Left forelimb (tissue), 1 donor: ENCODE measurements at regions not wholly inside any gene's neighbourhood (a gene's known extent, or its start where the extent isn't known, plus 50 kb on each side); places are given as distances from the start of the nearest gene placed in this dataset.

Experiments
- DNase-seq: peaks from one replicate; pipeline ENCODE4 v3.0.0-alpha.2; 2018; ENCODE audit warnings: low spot score

DNA sequence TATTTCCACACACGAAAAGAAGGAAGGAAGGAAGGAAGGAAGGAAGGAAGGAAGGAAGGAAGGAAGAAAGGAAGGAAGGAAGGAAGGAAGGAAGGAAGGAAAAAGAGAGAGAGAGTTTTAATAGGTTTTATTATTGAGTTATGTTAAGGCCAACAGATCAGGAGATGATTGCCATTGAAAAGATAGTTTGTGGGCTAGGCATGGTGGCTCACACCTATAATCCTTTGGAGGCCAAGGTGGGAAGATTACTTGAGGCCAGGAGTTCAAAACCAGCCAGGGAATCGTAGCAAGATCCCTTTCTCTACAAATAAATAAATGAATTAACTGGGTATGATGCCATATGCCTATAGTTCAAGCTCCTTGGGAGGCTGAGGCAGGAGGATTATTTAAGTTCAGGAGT, 877.2 kb downstream of the TLE4 start:
- DNase-seq = no peak

DNA sequence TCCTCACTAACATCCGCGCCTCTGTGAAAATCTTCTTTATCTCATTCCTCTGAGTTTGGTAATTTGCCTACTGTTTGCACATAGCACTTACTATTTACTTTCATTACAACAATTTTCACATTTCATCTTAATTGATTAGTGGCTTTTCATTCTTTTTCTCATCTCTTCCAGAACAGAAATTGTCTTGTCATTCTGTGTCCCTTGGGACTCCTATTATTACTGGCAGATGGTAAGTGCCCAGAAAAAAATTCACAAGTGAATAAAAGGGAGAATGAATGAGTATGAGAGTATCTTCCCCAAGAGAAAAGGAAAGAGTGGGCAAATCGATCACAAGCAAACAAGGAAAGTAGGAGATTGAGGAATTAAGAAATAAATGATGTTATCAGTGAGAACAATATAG, 876.1 kb downstream of the TLE4 start:
- no peak for DNase-seq

DNA sequence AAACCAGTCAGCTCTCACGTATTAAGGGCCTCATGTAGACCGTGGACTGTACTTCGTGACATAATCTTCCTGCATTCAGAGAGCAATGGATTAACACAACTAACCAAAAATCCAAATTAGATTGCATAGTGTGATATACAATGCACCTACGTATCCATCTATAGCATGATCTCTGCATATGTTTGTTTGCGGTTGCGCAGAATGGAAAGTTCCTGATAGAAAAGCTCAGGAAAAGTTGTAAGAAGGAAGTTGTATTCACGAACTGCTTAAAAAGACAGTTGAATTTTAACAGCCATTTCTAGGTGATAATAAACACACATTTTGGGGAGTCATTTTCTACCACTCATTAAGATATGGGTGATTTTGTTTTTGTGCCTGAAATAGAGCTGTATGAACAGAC, 869.0 kb downstream of the TLE4 start:
- DNase-seq = no peak

DNA sequence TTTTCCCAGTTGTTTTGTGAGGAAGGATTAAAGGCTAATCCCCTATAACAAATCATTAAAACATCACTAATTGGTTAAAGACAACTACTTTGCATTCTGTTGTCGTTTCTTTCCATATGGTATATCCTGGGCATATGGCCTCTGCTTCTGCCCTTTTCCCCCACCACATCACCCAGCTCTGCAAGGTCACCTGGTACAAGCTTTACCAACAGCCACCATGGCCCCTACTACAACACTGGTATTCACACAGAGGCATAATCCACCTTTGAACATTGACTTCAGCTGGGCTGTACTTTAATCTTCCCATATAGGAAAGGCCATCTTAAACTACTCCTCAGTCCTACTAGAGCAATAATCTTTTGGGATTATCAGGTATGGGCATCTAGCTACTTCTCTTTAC, 866.1 kb downstream of the TLE4 start:
- DNase-seq = no peak

DNA sequence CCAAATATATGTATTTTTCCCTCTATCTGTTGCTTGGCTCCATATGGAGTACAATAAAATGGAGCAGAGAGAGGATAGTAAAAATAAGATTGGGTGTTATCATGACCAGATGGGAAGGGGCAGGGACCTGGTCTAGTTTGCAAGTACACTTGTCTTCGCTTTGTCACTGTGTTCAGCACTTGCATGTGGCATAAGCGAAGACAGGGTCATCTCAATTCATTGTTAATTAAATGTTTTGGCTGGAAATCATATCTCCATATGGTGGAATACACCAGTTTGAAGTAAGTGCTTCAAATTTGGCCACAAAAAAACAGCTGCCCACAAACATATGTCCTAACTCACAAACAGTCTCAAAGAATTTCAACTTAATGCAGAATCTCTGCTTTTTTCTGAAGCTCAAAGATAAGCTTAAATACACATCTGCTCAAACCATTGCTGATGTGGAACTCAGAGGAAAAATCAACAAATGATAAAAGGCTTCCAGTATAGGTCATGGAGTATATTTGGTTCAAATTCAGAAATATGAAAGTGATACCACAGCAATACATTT, 865.4 kb downstream of the TLE4 start:
- no peak for DNase-seq

DNA sequence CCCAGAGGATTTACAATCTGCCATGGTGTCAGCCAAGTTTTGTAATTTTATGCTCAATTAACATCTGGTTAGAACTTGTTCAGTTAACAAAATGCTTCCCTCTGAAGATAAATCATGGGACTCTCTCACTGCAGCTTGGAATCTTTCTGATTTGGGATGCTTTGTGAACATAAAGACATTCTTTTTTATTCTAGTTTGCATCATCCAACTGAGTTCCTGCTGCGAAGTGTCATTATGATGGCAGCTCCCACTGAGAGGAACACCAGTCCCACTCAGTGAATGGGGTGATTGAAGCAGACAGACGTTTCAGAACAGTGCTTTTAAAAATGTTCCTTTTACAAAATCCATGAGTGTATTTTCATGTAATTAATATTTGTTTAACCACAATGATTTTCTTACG, 863.8 kb downstream of the TLE4 start:
- no peak for DNase-seq

DNA sequence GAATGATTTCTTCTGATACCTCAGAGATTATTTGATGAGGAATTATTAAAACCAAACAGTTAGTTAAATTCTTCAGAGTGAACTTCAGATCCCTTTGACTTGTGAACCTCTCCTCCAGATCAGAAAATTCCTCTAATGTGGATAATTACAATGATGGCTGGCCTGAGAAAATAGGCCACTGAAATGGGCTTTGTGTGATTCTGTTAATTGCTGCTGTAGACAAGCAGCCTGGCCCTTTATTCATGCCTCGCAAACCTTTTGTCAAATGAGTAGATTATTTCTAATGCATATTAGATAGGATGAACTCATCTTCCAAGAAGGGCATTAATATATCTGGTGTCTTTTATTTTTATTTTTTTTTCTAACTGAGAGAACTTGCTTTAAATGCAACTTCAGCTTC, 855.2 kb downstream of the TLE4 start:
- DNase-seq = no peak

DNA sequence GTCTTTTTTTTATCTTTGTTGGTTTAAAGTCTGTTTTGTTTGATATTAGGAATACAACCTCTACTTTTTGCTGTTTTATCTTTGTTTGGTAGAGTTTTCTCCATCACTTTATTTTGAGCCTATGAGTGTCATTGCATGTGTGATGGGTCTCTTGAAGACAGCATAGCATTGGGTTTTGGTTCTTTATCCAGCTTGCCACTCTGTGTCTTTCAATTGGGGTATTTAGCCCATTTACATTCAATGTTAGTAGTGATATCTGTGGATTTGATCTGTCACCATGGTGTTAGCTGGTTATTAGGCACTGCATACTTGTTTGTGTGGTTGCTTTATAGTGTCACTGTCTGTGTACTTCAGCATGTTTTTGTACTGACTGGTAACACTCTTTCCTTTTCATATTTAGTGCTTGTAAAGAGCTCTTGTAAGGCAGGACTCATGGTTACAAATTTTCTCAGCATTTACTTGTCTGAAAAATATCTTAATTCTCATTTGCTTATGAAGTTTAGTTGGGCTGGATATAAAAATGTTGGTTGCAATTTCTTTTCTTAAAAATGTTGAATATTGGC, 845.5 kb downstream of the TLE4 start:
- no peak for DNase-seq

DNA sequence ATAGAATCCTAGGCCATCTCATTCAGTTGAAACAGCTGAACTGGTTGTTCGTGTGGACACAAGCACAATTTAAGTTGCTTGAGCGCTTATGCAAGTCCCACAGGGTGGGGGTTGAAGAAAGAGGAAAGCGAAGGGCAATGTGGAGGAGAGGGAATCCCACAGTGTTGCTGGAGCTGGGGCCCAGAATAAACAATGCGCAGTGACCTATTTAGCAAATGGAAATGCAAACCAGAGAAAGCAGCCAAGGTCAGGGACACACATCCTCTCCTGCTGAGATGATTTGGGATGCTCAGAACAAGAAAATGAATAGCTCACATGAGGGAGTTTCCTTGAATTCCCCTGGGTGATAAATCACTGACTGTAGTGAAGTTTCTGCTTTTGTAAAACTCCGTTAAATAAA, 838.3 kb downstream of the TLE4 start:
- peak; percentile 63 for DNase-seq

DNA sequence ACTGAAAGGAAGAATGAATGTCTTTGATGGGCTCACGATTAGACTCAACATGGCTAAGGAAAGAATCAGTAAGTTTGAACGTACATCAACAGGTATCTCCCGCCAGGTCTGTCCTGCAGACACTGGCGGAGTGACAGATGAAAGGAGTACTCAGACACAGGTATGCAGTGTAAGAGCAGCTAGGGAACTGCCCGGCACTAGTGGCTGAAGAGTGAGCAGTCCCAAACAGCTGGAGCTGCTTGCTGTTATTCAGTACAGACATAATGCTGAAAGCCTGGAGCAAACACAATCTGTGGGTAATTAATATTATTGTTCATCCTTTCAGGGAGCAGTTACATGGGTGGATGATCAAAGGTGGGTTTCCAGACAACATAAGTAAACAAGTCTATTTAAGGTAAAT, 835.5 kb downstream of the TLE4 start:
- no peak for DNase-seq

DNA sequence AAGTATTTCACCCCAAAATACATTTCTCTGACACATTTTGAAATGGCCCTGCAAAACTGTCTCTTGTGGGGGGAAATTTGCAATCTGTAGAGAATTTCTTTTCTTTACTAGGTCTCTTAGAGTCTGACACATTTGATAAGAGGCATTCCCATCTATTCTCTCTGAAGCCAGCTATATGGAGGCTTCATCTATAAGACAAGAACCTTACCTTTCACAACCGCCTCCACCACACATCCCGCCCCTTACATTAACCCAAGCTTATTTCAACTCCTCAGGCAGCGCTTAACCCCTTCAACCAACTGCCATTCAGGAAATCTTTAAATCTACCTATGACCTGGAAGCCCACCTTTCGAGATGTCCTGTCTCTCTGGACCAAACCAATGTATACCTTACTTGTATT, 829.5 kb downstream of the TLE4 start:
- no peak for DNase-seq

DNA sequence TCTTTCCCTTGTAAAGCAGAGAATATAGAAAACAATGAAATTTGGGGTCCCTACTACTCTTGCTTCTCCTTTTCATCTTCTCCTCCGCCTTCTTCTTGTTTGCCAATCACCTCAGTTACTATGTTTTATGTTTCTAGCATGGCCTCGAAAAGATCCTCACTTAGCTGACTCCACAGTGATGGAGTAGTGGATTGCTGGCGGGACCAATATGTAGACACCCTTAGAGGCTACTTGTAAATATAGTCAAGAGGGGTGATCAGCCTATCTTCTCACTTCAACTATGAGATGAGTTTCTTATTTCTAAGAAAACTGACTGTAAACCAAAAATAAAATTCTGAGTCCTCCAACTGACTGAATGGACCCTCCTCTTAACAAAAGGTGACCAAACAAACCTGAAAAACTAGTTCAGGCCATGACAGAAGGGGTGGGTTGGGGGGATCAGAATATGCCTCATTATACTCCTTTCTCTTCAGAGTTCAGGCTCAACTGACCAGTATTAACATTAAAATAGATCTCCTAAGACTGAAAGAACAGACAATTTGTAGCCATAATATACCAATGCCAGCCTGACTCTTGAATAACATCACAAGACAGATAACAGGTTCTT, 829.0 kb downstream of the TLE4 start:
- DNase-seq = no peak

DNA sequence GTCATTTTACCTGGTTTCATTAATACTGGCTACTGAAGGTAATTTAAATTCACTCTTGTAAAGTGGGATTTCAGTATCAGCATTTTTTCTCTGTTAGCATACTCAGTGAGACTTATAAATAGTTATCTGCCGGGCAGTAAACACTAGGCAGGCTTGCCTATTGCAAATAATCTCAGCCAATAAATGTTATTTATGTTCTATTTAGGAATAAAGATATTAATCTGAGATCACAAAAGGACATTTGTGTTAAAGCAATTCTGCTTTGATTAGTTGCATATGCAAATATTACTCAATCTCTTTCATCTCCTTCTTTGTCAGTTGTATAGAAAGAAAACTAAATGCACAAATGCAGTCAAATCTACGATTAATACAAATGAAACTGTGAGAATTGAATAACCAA, 827.8 kb downstream of the TLE4 start:
- no peak for DNase-seq

DNA sequence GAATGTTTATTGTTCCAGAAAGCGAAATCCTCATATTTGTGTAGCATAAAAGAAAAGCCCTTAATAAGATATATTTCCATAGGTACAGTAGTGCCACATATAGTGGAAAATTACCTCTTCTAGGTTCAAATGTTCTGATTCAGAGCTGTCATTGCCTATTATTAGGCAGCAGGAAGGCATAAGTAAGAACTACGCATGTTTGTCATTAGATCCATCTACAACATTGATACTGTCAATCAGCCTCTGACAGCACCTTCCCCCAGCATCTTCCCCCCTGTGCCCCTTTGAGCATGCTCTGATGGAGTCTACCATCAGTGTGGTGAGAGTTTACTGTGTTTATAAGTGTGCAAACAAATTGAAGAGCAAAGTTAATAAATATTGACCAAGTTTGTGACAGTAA, 816.1 kb downstream of the TLE4 start:
- DNase-seq = no peak

DNA sequence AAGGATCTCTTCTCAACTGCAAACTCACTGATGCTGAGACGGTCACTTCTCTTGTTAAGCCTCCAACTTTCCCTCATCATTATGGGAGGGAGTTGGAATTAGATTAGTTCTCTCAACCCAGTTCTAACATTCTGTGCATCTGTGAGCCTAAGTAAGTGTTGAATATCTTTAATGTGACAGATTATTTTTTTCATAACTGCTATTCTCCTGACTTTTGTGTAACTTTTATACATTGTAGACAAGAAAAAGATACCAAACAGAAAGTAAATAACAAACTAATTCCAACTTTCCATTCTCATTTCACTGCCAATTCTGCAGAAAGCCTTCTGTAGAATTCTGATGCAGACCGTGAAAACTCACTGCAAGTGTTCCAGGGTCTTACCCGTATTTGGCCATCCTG, 813.5 kb downstream of the TLE4 start:
- no peak for DNase-seq

DNA sequence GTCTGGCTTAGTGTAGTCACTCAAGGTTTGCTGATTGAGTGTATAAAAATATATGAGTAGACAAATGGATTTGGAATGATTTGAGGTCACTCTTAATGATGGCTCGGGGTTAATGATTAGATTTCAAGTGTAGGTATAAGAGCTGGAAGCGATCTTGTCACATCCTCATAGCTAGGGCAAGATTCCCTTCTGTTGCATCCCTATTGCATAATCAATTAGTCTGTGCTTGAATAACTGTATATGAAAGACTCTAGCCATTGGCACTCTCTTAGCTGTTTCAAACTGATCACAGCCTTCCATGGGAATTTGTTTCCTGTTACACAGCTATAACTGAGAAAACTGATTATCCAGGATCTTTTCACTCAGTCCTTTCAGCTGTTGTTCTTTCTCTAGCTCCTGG, 811.6 kb downstream of the TLE4 start:
- no peak for DNase-seq

DNA sequence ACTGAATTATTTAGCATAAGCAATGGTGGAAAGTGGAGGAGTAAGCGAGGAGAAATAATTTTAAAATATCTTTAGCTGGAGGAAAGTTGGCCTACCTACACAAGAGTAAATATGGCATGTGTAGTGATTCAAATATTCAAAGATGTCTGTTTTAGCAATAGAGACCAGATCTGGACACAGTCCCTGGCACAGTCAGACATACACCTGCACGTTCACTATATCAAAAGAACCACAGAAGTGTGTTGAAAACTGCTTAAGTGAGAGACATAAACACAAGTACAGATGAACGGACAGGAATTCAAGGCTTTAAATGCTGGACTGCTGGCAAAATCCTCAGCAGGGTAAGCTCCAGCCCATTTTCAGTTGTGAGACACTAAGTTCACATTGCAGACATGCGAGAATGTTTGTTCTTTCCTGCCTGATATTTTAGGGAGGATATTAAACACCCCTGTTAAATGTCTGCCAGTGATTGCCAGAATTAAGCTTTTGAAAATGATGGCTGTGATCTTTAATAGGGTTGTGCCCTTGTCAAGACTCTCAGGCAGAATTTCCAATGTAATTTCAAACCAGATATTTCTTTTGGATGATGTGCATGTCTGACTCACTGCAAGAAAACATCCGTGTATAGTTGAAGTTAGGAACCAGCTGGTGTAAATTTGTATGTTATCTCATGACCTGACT, 810.6 kb downstream of the TLE4 start:
- no peak for DNase-seq

DNA sequence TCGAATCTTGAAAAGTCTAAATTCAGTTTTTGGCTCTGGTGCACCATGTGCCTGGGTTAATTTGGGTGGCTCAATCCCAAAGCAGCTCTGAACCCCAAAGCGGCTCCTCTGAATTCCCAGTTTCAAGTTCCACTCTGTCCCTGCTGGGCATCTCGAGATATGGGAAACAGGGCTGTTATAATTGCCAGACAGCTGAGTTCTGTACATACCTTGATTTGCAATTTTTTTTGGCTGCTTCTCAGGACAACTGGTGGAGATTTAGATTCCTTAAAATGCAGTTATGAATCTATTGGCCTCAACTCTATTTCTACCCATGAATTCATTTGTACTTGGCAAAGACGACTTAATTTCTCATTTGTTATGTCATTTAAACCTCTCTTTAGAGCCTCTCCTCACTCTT, 808.5 kb downstream of the TLE4 start:
- DNase-seq = no peak

DNA sequence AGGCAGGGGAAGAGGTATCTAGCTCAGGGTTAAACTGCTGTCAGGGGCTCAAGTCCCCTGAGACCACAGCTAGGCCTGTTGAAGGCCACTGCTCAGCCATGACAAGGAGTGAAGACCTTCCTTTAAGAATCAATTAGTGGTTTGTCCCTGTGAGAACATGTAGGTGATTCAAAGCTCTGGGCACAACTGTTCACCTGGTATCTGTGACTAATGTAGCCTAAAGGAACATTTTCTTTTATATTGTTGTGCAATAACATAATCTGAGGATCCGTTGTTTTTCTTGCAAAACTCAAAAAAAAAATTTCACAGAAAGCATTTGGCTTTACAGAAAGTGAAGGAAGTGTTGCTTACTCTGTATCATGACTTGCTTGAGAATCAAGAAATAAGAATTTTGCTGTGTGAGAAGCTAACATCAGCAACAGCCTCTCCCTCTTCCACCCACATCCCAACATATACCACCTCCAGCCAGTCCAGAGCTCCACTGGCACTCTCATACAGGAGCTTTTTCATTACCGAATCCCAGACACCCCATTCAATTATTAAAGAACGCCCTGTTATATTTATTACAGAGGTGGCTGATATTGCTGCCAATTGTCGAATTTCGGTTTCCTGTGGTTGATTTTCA, 807.0 kb downstream of the TLE4 start:
- DNase-seq = no peak

DNA sequence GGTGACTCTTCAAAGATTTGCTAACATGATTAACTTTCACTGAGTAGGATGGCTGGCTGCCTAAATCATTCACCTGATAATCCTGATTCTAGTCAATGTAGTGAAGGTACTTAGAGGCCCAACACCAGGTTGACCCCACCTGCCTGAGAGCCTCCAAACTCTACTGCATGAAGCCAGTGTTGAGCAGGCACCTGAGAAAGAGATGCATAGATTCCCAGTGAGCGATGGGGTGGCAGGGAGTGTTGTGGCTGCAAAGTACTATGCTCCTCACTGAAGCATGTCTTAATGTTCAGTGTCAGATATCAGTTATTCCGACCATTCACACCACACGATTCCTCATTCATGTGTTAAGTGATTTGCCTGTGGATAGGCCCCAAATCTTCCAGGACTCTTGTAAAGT, 804.4 kb downstream of the TLE4 start:
- DNase-seq = no peak

DNA sequence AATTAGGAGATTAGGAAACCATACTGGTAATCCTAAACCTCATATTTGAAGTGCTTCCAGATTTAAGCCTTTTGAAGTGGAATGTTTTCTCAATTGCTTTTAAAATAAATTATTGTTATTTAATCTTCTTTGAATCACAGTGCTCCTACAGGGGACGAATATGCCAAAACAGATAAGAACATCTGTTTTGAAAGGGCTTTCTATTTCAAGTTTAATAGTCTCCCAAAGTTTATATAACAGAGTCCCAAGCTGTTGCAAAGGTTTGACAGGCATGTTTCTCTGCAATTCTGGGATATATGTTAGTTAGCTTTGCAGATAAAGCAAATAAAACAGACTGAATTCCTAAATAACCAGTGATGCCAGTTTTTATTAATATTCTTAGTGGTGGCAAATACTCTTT, 803.7 kb downstream of the TLE4 start:
- no peak for DNase-seq

DNA sequence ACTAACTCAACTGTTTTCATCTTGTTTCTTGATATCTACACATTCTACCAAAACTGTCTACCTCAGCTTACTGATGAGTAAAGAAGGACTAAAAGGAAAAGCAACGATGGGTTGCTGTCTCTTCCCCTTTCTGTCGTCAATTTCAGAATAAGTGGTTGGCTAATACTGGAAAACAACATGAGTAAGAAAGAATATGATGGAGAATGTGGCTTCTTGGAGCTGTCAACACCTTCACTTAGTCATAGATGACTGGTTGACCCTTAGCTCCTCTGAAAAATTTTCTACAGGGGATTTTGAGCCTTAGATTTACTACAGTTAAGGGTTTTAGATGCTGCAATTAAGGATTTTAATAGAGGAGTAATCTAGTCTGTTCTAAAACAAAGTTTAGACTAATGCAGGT, 797.9 kb downstream of the TLE4 start:
- no peak for DNase-seq

DNA sequence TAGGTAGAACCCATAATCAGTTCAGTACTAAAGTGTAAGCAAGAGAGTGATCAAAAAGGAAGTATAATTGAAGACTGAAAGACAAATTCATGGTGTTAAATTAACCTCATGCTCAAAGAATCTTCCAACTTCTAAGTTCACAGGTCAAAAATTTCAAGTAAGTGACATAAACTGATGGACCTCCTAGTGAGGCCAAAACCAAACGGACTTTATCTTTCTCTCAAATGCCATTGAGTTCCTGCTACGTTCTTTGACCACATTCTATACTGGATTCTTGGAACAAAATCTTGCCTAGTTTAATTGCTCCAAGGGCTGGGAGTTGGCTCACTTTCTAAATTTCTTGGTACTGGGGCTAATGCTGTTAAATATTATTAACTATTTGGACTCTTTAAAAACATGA, 794.9 kb downstream of the TLE4 start:
- DNase-seq = no peak
